ENCODE measurements at regions not wholly inside any gene's neighbourhood (a gene's known extent, or its start where the extent isn't known, plus 50 kb on each side); places are given as distances from the start of the nearest gene placed in this dataset.

DNA sequence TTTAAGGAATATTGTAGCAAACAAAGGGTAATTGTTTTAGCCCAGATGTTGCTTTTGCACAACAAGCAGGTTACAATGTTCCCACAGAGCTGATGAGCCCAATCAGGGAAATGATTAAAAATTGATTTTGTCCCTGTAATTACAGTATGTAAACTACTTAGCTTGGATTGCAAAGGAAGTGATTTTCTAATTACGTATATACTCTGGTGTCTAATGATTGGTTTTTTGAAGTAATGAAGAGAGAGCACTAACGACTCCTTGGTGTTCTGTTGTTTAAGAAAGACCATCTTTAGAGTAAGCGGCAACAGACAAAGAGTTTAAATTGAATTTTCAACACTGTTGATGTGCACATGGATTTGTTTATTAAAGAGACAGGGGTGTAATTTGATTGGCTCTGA, 95.3 kb upstream of the ZNF536 start:
- H3K4me1 ChIP-seq (ENCODE audit: low read length), result no peaks in the 10 kb centered on the region
- no peak overlapping the region for H3K27ac ChIP-seq (ENCODE audit: low read length)
- TF ChIP-seq, protein P1, sequence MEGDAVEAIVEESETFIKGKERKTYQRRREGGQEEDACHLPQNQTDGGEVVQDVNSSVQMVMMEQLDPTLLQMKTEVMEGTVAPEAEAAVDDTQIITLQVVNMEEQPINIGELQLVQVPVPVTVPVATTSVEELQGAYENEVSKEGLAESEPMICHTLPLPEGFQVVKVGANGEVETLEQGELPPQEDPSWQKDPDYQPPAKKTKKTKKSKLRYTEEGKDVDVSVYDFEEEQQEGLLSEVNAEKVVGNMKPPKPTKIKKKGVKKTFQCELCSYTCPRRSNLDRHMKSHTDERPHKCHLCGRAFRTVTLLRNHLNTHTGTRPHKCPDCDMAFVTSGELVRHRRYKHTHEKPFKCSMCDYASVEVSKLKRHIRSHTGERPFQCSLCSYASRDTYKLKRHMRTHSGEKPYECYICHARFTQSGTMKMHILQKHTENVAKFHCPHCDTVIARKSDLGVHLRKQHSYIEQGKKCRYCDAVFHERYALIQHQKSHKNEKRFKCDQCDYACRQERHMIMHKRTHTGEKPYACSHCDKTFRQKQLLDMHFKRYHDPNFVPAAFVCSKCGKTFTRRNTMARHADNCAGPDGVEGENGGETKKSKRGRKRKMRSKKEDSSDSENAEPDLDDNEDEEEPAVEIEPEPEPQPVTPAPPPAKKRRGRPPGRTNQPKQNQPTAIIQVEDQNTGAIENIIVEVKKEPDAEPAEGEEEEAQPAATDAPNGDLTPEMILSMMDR (IDR thresholded peaks at IDR 0.05; ENCODE audit: low read depth, low read length), result no peak
- TF ChIP-seq EZH2phosphoT487 (IDR thresholded peaks at IDR 0.05; ENCODE audit: low read depth), result no peak
- H3K36me3 ChIP-seq (replicated peaks; ENCODE audit: low read depth, low read length), result no peaks in the 10 kb centered on the region
- no peaks in the 10 kb centered on the region for H4K20me1 ChIP-seq (ENCODE audit: insufficient read depth, low read length)
- H3K4me2 ChIP-seq (ENCODE audit: low read length), result no peak overlapping the region
- H3K9ac ChIP-seq (ENCODE audit: low read length), result no peak overlapping the region
- no peaks in the 10 kb centered on the region for H3K79me2 ChIP-seq (ENCODE audit: low read length)
- H2AFZ ChIP-seq (ENCODE audit: low read depth, low read length), result no peak overlapping the region
- peaks cover 7% of the 10 kb centered on the region; the same call in 1 of the 2 replicates for H3K27me3 ChIP-seq (ENCODE audit: low read depth, low read length)
- no peak overlapping the region for H3K4me3 ChIP-seq (ENCODE audit: low read length)
- H3K9me3 ChIP-seq (ENCODE audit: insufficient read depth, low read length), result no peaks in the 10 kb centered on the region

DNA sequence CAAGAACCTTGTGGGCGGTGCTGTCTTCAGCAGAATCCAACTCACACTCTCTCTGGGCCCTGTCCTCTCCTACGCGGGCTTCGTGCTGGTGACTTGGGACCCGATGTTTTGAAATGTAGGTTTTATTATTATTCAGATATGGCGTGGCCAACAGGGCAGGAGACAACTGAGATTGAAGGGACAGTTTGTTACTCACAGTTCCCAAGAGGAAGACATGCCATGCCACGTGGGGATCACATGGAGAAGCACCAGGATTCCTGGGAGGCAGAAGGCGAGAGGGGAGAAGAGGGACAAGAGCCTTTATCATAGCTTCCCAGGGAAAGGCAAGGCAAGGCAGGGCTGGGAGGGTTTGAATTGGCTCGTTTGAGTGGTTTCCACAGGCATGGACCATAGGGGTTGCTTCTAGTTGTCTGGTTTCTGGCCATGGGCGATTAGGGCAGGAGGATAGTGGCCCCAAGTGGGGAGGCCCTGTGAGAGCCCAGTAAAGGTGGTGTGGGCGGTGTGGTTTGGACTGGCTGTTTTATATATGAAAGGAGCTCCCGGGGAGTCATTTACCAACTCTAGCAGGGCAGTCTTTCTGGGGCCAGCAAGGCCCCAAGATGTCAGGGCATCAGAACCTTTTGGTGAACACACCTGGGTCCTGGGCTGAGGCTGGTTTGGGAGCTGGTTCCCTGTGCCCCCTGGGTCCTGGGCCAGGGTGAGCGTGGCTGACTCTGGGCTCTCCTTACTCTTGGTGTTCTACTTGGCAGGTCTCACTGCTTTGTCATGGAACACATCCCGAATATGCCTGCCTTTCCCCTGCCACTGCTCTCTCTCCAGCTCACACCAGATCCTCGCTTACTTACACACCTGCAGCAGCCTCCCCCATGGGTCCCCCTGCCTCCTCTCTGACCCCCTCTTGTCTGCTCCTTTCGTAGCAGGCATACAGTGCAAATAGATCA, 94.0 kb upstream of the ZNF536 start:
- peaks cover 14% of the 10 kb centered on the region; the same call in 1 of the 2 replicates for H3K27me3 ChIP-seq (ENCODE audit: low read depth, low read length)
- H2AFZ ChIP-seq (ENCODE audit: low read depth, low read length), result no peak overlapping the region
- no peaks in the 10 kb centered on the region for H3K9me3 ChIP-seq (ENCODE audit: insufficient read depth, low read length)
- H3K27ac ChIP-seq (ENCODE audit: low read length), result no peak overlapping the region
- no peak overlapping the region for H3K4me3 ChIP-seq (ENCODE audit: low read length)
- H3K4me1 ChIP-seq (ENCODE audit: low read length), result no peaks in the 10 kb centered on the region
- no peak overlapping the region for H3K9ac ChIP-seq (ENCODE audit: low read length)
- no peaks in the 10 kb centered on the region for H4K20me1 ChIP-seq (ENCODE audit: insufficient read depth, low read length)
- no peaks in the 10 kb centered on the region for H3K79me2 ChIP-seq (ENCODE audit: low read length)
- no peak overlapping the region for H3K4me2 ChIP-seq (ENCODE audit: low read length)
- no peak for TF ChIP-seq EZH2phosphoT487 (IDR thresholded peaks at IDR 0.05; ENCODE audit: low read depth)
- TF ChIP-seq, protein P1 (IDR thresholded peaks at IDR 0.05; ENCODE audit: low read depth, low read length), result no peak
- H3K36me3 ChIP-seq (replicated peaks; ENCODE audit: low read depth, low read length), result no peaks in the 10 kb centered on the region

DNA sequence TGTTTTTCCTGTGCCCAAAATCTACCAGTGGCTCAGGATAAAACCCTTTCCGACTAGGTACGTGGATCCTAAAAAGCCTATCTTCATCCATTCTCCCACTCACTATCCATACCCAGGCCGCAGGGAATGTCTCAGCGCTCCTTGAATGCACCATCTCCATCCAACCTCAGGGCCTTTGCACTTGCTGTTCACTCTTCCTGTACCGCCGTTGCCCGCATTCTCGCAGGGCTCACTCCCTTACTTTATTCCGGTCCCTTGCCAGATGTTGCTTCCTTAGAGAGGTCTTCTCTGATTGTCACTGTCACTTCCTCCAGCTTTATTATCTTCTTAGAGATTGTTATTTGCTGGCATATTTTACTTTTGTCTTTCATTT, 93.3 kb upstream of the ZNF536 start:
- Histone ChIP-seq H3K79me2 (ENCODE audit: low read length) (no peaks in the 10 kb centered on the region), H3K9me3 (ENCODE audit: insufficient read depth, low read length) (no peaks in the 10 kb centered on the region), H3K9ac (ENCODE audit: low read length) (no peak overlapping the region), H3K27me3 (ENCODE audit: low read depth, low read length) (peaks cover 20% of the 10 kb centered on the region; the same call in 1 of the 2 replicates), H3K4me1 (ENCODE audit: low read length) (no peaks in the 10 kb centered on the region), H3K36me3 (replicated peaks; ENCODE audit: low read depth, low read length) (no peaks in the 10 kb centered on the region), H3K27ac (ENCODE audit: low read length) (no peak overlapping the region), H2AFZ (ENCODE audit: low read depth, low read length) (no peak overlapping the region), H4K20me1 (ENCODE audit: insufficient read depth, low read length) (no peaks in the 10 kb centered on the region), H3K4me2 (ENCODE audit: low read length) (no peak overlapping the region), H3K4me3 (ENCODE audit: low read length) (no peak overlapping the region)
- TF ChIP-seq EZH2phosphoT487 (IDR thresholded peaks at IDR 0.05; ENCODE audit: low read depth), result no peak
- TF ChIP-seq, protein P1 (IDR thresholded peaks at IDR 0.05; ENCODE audit: low read depth, low read length), result no peak

DNA sequence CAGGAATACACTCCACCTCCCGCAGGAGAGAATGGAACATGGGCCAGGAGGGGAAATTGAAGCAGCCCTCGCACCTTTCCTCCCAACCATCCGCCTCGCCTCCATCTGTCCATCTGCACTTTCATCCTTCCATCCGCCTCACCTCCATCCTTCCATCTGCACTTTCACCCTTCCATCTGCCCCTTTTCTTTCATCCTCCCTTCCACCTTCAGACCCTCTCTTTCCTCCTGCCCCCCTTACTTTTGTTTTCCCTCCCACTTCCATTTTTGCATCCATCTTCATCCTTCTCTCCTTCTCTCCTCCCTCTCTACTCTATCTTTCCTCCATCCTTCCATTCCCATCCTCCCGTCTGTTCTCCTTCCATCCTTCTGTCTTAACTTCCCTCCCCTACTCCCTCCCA, 92.2 kb upstream of the ZNF536 start:
- Histone ChIP-seq H2AFZ (ENCODE audit: low read depth, low read length) (no peak overlapping the region), H3K27ac (ENCODE audit: low read length) (no peak overlapping the region), H3K27me3 (ENCODE audit: low read depth, low read length) (peaks cover 27% of the 10 kb centered on the region; the same call in 1 of the 2 replicates), H3K4me1 (ENCODE audit: low read length) (no peaks in the 10 kb centered on the region), H3K4me3 (ENCODE audit: low read length) (no peak overlapping the region), H3K79me2 (ENCODE audit: low read length) (no peaks in the 10 kb centered on the region), H3K36me3 (replicated peaks; ENCODE audit: low read depth, low read length) (no peaks in the 10 kb centered on the region), H3K9me3 (ENCODE audit: insufficient read depth, low read length) (no peaks in the 10 kb centered on the region), H4K20me1 (ENCODE audit: insufficient read depth, low read length) (no peaks in the 10 kb centered on the region), H3K9ac (ENCODE audit: low read length) (no peak overlapping the region), H3K4me2 (ENCODE audit: low read length) (no peak overlapping the region)
- TF ChIP-seq EZH2phosphoT487 (IDR thresholded peaks at IDR 0.05; ENCODE audit: low read depth), result no peak
- TF ChIP-seq, protein P1 (IDR thresholded peaks at IDR 0.05; ENCODE audit: low read depth, low read length), result no peak

Measured in OCI-LY3 (cell line).